Panc1 (cell line): ENCODE measurements at regions not wholly inside any gene's neighbourhood (a gene's known extent, or its start where the extent isn't known, plus 50 kb on each side); places are given as distances from the start of the nearest gene placed in this dataset.

Experiments
- POLR2AphosphoS5 ChIP-seq: IDR thresholded peaks from 2 replicates; pipeline ENCODE4 v1.6.1; 2012; ENCODE audit warnings: mild to moderate bottlenecking, low read depth, low read length, moderate library complexity
- SIN3A ChIP-seq: IDR thresholded peaks from 2 replicates; pipeline ENCODE4 v1.6.1; 2012; ENCODE audit warnings: low read depth, mild to moderate bottlenecking, low read length, moderate library complexity, borderline replicate concordance; ENCODE audit not compliant: insufficient read depth
- TCF7L2 ChIP-seq: IDR thresholded peaks from 2 replicates; pipeline ENCODE4 v1.6.1; 2011; ENCODE audit warnings: mild to moderate bottlenecking, low read depth, low read length, inconsistent platforms
- TF ChIP-seq, protein P1 (sequence below): fragments of 450-650 bp; IDR thresholded peaks from 2 replicates; pipeline ENCODE4 v1.5.1; 2017; ENCODE audit warnings: mild to moderate bottlenecking

DNA sequence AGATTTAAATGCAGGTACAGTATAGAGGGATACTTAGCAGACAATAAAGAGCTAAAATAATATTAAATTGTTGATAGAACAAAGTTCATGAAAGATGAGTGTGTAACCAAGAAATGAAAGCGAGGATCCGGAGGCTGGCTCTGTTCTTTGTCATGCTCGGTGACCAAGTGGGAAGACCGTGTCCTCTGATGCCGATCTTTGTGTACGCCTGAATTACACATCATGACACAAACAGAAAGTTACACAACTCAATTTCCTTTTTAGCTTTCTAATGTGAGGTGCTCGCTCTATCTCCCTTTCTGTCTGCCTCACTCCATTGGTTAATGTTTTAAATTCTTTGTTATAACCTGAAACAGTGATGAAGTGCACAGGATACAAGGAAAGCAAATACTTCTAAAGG, 114.8 kb upstream of the NEIL3 start:
- TF ChIP-seq, protein P1, sequence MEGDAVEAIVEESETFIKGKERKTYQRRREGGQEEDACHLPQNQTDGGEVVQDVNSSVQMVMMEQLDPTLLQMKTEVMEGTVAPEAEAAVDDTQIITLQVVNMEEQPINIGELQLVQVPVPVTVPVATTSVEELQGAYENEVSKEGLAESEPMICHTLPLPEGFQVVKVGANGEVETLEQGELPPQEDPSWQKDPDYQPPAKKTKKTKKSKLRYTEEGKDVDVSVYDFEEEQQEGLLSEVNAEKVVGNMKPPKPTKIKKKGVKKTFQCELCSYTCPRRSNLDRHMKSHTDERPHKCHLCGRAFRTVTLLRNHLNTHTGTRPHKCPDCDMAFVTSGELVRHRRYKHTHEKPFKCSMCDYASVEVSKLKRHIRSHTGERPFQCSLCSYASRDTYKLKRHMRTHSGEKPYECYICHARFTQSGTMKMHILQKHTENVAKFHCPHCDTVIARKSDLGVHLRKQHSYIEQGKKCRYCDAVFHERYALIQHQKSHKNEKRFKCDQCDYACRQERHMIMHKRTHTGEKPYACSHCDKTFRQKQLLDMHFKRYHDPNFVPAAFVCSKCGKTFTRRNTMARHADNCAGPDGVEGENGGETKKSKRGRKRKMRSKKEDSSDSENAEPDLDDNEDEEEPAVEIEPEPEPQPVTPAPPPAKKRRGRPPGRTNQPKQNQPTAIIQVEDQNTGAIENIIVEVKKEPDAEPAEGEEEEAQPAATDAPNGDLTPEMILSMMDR = no peak
- TF ChIP-seq POLR2AphosphoS5 (no peak), SIN3A (no peak), TCF7L2 (no peak)
